ENCODE measurements at regions not wholly inside any gene's neighbourhood (a gene's known extent, or its start where the extent isn't known, plus 50 kb on each side); places are given as distances from the start of the nearest gene placed in this dataset.

DNA sequence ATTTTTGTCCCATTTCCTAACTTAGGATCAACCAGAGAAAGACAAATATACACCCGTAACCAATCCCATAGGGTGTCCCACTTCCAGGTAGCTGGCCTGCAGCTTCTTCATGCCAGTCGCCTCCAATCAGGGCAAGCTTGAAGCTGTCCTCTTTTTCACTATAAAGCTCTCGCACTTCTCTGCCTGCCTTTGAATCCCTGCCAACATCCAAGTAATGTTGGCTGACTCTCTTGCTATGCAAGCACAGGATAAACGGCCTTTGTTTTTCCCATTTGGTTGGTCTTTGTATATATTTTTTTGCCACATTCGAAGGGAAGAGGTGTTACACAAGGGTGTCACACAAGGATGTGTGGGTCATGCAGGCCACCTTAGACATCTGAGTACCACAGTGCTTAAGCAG lies 388.8 kb downstream of the CBLN2 start:
- TF ChIP-seq POLR2A (IDR thresholded peaks at IDR 0.05; ENCODE audit: low read length) (no peak), HEYL (CRISPR knock-in tag; IDR thresholded peaks at IDR 0.05) (no peak), ESRRA (IDR thresholded peaks at IDR 0.05; ENCODE audit: borderline replicate concordance, low read length) (no peak), EP300 (IDR thresholded peaks at IDR 0.05) (no peak), RFX5 (IDR thresholded peaks at IDR 0.05) (no peak), FOSL2 (IDR thresholded peaks at IDR 0.05) (no peak), FOSL2 (CRISPR knock-in tag; IDR thresholded peaks at IDR 0.05) (no peak), JUN (IDR thresholded peaks at IDR 0.05) (no peak), CHD4 (IDR thresholded peaks at IDR 0.05; ENCODE audit: borderline replicate concordance) (no peak)
- TF ChIP-seq, protein P1, sequence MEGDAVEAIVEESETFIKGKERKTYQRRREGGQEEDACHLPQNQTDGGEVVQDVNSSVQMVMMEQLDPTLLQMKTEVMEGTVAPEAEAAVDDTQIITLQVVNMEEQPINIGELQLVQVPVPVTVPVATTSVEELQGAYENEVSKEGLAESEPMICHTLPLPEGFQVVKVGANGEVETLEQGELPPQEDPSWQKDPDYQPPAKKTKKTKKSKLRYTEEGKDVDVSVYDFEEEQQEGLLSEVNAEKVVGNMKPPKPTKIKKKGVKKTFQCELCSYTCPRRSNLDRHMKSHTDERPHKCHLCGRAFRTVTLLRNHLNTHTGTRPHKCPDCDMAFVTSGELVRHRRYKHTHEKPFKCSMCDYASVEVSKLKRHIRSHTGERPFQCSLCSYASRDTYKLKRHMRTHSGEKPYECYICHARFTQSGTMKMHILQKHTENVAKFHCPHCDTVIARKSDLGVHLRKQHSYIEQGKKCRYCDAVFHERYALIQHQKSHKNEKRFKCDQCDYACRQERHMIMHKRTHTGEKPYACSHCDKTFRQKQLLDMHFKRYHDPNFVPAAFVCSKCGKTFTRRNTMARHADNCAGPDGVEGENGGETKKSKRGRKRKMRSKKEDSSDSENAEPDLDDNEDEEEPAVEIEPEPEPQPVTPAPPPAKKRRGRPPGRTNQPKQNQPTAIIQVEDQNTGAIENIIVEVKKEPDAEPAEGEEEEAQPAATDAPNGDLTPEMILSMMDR (IDR thresholded peaks at IDR 0.05) = no peak
- TF ChIP-seq, protein P2, sequence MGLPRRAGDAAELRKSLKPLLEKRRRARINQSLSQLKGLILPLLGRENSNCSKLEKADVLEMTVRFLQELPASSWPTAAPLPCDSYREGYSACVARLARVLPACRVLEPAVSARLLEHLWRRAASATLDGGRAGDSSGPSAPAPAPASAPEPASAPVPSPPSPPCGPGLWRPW (IDR thresholded peaks at IDR 0.05) = no peak
- TF ChIP-seq, protein P3, sequence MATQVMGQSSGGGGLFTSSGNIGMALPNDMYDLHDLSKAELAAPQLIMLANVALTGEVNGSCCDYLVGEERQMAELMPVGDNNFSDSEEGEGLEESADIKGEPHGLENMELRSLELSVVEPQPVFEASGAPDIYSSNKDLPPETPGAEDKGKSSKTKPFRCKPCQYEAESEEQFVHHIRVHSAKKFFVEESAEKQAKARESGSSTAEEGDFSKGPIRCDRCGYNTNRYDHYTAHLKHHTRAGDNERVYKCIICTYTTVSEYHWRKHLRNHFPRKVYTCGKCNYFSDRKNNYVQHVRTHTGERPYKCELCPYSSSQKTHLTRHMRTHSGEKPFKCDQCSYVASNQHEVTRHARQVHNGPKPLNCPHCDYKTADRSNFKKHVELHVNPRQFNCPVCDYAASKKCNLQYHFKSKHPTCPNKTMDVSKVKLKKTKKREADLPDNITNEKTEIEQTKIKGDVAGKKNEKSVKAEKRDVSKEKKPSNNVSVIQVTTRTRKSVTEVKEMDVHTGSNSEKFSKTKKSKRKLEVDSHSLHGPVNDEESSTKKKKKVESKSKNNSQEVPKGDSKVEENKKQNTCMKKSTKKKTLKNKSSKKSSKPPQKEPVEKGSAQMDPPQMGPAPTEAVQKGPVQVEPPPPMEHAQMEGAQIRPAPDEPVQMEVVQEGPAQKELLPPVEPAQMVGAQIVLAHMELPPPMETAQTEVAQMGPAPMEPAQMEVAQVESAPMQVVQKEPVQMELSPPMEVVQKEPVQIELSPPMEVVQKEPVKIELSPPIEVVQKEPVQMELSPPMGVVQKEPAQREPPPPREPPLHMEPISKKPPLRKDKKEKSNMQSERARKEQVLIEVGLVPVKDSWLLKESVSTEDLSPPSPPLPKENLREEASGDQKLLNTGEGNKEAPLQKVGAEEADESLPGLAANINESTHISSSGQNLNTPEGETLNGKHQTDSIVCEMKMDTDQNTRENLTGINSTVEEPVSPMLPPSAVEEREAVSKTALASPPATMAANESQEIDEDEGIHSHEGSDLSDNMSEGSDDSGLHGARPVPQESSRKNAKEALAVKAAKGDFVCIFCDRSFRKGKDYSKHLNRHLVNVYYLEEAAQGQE (IDR thresholded peaks at IDR 0.05) = no peak
- TF ChIP-seq, protein P4, sequence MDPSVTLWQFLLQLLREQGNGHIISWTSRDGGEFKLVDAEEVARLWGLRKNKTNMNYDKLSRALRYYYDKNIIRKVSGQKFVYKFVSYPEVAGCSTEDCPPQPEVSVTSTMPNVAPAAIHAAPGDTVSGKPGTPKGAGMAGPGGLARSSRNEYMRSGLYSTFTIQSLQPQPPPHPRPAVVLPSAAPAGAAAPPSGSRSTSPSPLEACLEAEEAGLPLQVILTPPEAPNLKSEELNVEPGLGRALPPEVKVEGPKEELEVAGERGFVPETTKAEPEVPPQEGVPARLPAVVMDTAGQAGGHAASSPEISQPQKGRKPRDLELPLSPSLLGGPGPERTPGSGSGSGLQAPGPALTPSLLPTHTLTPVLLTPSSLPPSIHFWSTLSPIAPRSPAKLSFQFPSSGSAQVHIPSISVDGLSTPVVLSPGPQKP (IDR thresholded peaks at IDR 0.05; ENCODE audit: low read depth, low read length) = no peak
